Activated CD4-positive, CD25-positive, alpha-beta regulatory T cell (primary cell): ENCODE measurements at regions not wholly inside any gene's neighbourhood (a gene's known extent, or its start where the extent isn't known, plus 50 kb on each side); places are given as distances from the start of the nearest gene placed in this dataset.
"Not testable (repeated sequence)": the region's sequence is repeated elsewhere in the genome, so short reads cannot be mapped to it uniquely, and the experiment has no call there.

Experiments
- DNase-seq, 4 experiments: peaks; one replicate each; lab custom pipeline; 2025; lab: John Stamatoyannopoulos, UW

DNA sequence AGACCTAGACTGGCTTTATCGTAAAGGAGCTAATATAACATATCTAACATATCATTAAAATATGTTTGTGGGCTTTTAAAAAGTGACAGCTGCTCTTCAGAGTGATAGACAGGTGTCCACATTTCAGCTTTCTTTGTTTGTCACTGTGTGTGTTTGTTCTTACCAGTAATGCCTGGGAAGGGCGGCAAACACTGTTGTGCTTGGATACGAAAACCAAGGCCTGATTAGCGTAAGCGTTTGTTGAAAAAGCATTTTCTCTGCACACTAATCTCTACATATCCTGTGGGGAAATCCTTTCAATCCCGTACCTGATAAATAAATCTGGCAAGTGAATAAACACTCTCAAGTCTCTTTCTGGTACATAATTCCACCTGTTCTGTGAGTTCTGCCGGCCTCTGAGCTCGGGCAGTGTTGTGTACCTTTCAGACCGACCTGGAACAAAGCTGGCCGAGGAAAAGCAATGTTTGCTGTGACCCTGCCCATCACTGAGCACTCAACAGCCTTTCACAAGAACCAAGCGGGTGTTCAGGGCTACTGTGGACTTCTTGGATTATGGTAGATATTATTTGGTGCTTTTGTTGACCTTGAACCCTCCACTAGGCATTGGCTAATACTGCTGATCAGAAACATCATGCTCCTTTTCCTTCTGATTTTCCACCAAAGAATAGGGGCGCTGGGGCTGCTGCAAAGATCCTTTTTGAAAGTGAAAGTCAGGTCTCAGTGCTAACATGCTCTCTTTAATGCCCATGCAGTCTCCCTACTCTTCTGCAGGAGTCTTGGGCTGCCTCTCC lies 100.4 kb downstream of the CD83 start:
- DNase-seq = no peak

GRCh38 chr6:14218519-14218800 lies 100.9 kb downstream of the CD83 start:
- DNase-seq = no peak

- no peak for DNase-seq
Measured at GRCh38 chr6:14221564-14222279, 104.2 kb downstream of the CD83 start.

DNA sequence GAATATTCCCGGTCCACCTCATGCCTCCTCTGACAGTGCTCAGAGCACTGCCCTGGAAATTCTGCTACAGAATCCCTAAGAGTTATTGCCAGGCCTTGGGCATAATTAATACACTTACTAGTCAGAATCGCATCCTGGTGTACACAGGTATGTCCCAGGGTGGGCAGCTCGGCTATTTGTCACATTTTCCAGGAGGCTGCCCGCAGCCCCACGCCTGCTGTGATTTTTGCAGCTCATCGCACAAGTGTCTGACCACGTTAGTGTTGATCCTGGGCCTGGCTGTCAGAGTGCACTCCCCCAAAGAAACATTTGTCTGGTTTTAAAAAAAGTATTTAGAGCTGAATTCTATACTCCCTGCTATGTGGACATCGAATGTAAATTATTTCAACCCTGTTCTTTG lies 105.4 kb downstream of the CD83 start:
- no peak for DNase-seq

DNA sequence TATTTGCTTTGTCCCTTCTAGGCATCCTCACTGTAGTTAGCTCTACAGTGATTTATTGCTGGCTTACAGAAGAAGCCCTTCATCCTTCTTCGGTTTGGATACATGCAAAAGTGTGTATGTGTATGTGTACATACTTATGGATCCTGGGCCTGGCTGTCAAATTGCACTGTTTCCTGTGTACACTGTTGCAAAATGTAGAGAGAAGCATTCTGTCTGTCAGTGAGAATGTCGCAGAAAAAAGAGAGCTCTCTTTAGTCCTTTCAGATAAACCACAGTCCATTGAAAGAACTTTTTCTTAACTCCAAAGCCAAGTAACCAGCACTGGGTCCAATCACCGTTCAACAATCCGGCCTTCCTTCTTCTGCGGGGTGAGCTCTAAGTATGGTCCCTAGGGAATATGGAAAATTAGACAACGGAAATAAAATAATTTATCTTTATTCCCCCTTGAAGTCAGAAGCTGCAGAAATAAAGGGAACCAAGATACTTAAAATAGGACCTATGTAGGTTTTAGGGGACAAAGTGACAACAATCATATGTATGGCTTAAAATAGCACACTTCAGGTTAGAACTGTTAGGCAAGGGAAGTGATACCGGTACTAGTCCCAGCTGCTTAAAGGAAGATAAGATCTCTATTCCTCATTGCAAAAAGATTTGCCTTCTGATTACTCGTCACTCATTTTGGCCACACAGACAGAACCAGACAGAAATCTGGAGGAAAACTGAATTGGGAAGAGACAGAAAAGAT lies 107.0 kb downstream of the CD83 start:
- no peak for DNase-seq

DNA sequence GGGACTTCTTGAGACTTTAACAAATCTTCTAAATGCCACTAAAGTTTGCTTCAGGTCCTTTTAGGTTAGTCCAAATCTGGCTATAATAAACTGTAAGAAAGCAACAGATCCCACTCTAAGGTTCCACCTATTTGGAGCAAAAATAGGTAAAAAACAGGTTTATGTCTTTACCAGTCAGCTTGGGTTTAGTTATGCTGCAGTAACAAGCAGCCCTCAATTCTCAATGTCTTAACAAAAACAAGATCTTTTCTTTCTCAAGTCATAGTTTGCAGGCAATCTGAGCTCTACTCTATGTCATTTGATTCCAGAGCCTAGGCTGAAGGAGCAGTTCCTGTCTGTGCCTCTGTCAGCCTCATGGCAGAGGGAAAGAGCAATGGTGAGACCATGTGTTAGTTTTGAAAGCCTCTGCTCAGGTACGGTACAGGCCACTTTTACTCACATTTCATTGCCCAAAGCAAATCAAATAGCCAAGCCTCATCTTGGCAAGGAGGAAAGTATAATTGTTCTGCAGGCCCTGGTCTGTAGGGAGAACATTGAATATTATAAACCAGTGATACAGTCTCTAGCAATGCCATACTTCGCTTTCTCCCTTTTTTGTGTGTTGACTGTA lies 108.6 kb downstream of the CD83 start:
- no peak for DNase-seq

- no peak for DNase-seq
Measured at GRCh38 chr6:14228571-14228970, 111.0 kb downstream of the CD83 start.

DNA sequence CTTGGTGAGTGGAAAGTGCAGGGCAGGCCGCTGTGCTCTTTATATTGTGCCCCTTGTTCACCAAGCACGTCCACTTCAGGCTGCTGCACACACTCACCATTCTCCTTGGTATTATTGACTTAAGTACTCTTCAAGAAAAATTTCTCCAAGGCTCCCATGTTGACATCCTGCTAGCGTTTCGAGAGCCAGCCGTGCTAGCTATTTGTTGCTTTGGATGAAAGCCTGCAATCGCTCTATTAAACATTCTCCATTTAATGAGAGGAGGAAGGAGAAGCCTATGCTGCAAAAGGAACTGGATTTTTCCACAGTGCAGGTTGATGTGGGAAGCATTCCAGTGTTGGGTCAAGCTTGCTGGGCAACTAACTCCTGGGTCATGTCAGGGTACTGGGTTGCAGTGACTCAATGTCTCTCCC lies 113.5 kb downstream of the CD83 start:
- DNase-seq = no peak

DNA sequence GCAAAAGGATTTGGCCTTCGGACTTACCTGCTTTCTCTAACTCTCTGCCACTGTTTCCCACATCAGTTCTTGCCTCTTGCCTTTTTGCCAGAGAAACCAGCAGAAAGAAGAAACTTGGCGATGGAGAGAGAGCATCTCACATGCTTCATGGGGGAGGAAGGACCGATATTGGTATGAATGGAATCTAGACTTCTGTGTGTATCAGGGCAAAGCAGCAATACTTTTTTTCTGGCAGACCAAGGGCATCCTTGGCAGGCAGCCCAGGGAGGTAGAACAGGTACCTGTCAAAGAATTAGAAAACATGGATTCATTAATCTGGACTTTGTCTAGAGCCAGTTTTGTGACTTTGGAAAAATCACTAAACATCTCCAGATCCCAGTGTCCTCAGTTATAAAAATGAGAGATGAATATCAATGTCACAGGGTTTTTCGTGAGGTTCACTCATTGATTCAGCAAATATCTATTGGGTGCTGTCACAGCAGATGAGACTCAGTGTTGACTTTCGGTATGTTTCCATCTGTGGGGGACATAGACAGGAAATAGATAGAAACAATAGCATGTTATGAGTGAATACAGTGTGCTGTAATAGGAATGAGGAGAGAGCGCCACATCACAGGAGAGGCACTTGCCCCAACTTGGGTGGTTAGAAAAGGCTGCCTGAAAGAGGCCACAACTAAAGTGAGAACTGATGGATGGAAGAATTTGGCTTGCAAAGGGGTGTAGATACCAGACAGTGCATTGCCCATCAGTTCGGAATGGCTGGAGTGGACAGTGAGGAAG lies 114.1 kb downstream of the CD83 start:
- DNase-seq = no peak

- no peak for DNase-seq
Measured at GRCh38 chr6:14232889-14233288, 115.3 kb downstream of the CD83 start.

DNA sequence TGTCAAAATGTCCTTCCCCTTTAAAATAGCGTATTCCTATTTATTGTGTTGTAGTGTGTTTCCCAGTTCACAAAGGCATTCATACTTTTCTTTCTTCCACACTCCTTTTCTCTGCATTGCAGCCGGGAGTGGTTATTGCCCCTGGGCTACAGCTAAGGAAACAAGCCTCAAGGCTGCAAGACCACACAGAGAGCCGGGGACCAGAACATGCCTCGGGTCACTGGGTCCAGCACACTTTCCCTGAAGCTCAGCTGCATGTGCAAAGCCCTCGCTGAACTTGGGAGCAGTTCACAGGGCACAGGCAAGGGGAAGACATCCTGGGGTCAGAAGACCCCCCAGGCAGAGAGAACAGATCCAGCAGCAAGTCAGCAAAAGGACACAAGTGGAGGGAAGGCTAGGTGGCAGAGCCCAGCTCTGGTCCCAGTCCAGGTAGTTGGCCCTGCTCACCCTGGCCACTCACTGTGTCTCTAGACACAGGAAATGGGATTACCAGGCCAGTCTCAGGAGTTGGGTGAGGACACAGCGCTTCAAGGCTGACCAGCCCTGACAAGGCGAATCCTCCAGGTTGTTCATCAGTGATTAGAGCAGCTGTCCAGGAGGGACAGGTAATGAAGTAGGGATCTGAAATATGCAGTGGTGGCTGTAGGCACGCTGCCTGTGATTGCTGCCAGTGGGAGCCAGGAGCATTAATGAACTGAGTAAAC lies 118.2 kb downstream of the CD83 start:
- no peak for DNase-seq

GRCh38 chr6:14239097-14239496 lies 121.5 kb downstream of the CD83 start:
- DNase-seq = no peak

DNA sequence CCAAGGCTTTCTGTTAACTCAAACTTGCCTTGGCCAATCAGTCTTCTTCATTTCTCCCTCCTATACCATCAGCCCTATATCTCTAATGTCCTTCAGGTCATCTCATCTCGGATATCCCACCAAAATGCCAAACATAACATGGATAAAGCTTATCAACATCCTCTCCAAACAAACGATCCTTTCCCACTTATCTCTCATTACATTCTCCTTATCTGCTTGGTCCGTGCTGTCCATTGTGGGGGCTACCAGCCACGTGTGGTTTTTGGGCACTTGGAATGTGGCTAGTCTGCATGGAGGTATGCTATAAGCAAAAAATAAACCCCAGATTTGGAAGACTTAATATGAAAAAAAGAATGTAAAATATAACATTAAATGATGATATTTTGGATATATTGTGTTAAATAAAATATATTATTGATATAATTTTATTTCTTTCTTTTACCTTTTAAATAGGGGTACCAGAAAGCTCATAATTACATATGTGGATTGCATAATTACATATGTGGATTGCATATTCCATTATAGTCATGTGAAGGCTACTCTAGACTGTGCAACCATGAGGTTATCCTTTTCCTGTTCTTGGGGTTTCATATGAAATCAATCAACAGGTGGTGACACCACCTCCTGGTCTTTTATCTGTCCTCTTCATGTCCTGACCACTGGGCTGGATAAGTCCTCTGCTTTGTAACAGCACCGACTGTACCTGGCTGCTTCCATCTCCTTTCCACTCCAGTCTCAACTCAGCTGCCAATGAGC lies 123.0 kb downstream of the CD83 start:
- DNase-seq = no peak

GRCh38 chr6:14241255-14242070 lies 123.9 kb downstream of the CD83 start:
- no peak for DNase-seq

GRCh38 chr6:14242912-14243311 lies 125.3 kb downstream of the CD83 start:
- DNase-seq = not testable (repeated sequence)

GRCh38 chr6:14243597-14243996 lies 126.0 kb downstream of the CD83 start:
- DNase-seq = no peak

- DNase-seq = no peak
Measured at GRCh38 chr6:14246876-14247275, 129.3 kb downstream of the CD83 start.

DNA sequence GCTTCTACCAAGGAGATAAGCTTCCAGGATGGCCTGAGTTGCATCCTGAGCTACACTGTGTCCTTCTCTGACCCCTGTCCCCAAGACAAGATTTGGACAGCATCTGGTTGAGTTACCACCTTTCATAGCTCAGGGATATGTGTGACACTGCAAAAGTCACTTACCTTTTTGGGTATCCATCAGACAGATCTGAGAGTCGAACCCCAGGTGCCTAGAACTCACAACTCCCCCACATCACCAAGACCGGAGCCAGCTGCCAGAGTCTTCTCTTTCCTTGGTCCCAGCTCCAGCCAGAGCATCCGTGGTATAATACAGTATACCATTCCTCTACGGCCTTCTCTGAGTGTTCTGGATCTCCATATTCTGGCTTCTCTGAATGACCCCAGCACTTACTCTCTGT lies 133.0 kb downstream of the CD83 start:
- DNase-seq = no peak

GRCh38 chr6:14252271-14252850 lies 134.8 kb downstream of the CD83 start:
- DNase-seq = no peak
